Caco-2 (cell line): ENCODE measurements at regions not wholly inside any gene's neighbourhood (a gene's known extent, or its start where the extent isn't known, plus 50 kb on each side); places are given as distances from the start of the nearest gene placed in this dataset.
"Not testable (repeated sequence)": the region's sequence is repeated elsewhere in the genome, so short reads cannot be mapped to it uniquely, and the experiment has no call there.

Experiments used
- BruUV-seq: library from RNA; stranded (reverse); fragments of 400-500 nt; replicated peaks from 2 replicates; lab custom pipeline; 2021; lab: Mats Ljungman, UMichigan
- CTCF ChIA-PET: fragments of 300-600 bp; sonication (Branson Sonifier 250); formaldehyde crosslinking; loops from one replicate; lab custom pipeline; 2022; ENCODE audit warnings: antibody characterized with exemption; lab: Charles Lee
- POLR2A ChIA-PET: fragments of 300-600 bp; sonication (Branson Sonifier 250); formaldehyde crosslinking; loops from one replicate; lab custom pipeline; 2022; ENCODE audit warnings: antibody characterized with exemption; lab: Charles Lee
- DNase-seq, 2 experiments: peaks; one replicate each; pipeline versions ENCODE4 v3.0.0 to v3.0.0-alpha.2; 2020 to 2022
- H3K27me3 ChIP-seq: replicated peaks from 2 replicates; pipeline ENCODE4 v1.6.0; 2011; ENCODE audit warnings: low read length; ENCODE audit not compliant: control insufficient read depth, insufficient read depth
- H3K36me3 ChIP-seq: 2 replicates; pipeline ENCODE4 v1.5.1; 2011; ENCODE audit warnings: low read length; ENCODE audit not compliant: control insufficient read depth, insufficient read depth
- H3K4me1 ChIP-seq: fragments of 250-450 bp; sonication (Bioruptor Pico); 2 replicates; pipeline ENCODE4 v1.5.1; 2020; ENCODE audit warnings: mild to moderate bottlenecking
- H3K4me3 ChIP-seq: 2 replicates; pipeline ENCODE4 v1.5.1; 2011; ENCODE audit warnings: low read depth, mild to moderate bottlenecking, control low read depth, low read length
- H3K9me3 ChIP-seq: fragments of 250-450 bp; sonication (Bioruptor Pico); 2 replicates; pipeline ENCODE4 v1.5.1; 2020; ENCODE audit warnings: mild to moderate bottlenecking, moderate library complexity
- H3K27ac Mint-ChIP-seq: one replicate; pipeline ENCODE4 v1.8.0; 2022; ENCODE audit warnings: mixed read lengths; ENCODE audit not compliant: unreplicated experiment
- H3K27me3 Mint-ChIP-seq: one replicate; pipeline ENCODE4 v1.8.0; 2022; ENCODE audit warnings: mixed read lengths; ENCODE audit not compliant: insufficient read depth, unreplicated experiment
- H3K36me3 Mint-ChIP-seq: one replicate; pipeline ENCODE4 v1.8.0; 2022; ENCODE audit warnings: mild to moderate bottlenecking, mixed read lengths; ENCODE audit not compliant: insufficient read depth, unreplicated experiment
- H3K4me1 Mint-ChIP-seq: one replicate; pipeline ENCODE4 v1.8.0; 2022; ENCODE audit warnings: low read depth, mixed read lengths; ENCODE audit not compliant: unreplicated experiment
- H3K4me3 Mint-ChIP-seq: one replicate; pipeline ENCODE4 v1.8.0; 2022; ENCODE audit warnings: mild to moderate bottlenecking, moderate library complexity, mixed read lengths; ENCODE audit not compliant: unreplicated experiment
- H3K9me3 Mint-ChIP-seq: one replicate; pipeline ENCODE4 v1.8.0; 2022; ENCODE audit warnings: mixed read lengths; ENCODE audit not compliant: unreplicated experiment
- CTCF ChIP-seq, 2 experiments: fragments of 200-600 bp in 1 of 2; IDR thresholded peaks; 1 replicate in 1 of 2; 2 replicates in 1 of 2; pipeline versions ENCODE4 v1.5.1 to v1.8.0; 2011 to 2022; ENCODE audit warnings: antibody characterized with exemption in 1 of 2, control low read depth in 1 of 2, inconsistent platforms in 1 of 2, low read depth in 1 of 2, low read length in 1 of 2, mild to moderate bottlenecking in 1 of 2, moderate library complexity in 1 of 2; ENCODE audit not compliant: insufficient read depth in 1 of 2, severe bottlenecking in 1 of 2, unreplicated experiment in 1 of 2
- intact Hi-C: fragments of 100-400 bp; cut with micrococcal nuclease; formaldehyde crosslinking; loops from one replicate; pipeline ENCODE4 v1.10.0; 2022; ENCODE audit not compliant: unreplicated experiment

- Histone ChIP-seq H3K9me3 (no peaks in the 10 kb centered on the region; the same call in 1 of the 2 replicates), H3K27me3 (no peaks in the 10 kb centered on the region), H3K4me3 (no peak overlapping the region), H3K4me1 (no peaks in the 10 kb centered on the region; the same call in 1 of the 2 replicates), H3K36me3 (no peaks in the 10 kb centered on the region)
- Mint-ChIP-seq H3K9me3 (no peaks in the 10 kb centered on the region), H3K4me1 (no peaks in the 10 kb centered on the region), H3K27ac (no peak overlapping the region), H3K4me3 (no peak overlapping the region), H3K27me3 (no peaks in the 10 kb centered on the region), H3K36me3 (no peaks in the 10 kb centered on the region)
- no peak for DNase-seq
- no peak for TF ChIP-seq CTCF (IDR thresholded peaks at IDR 0.05; ENCODE audit: insufficient read depth in 1 of 2, low read depth in 1 of 2, low read length in 1 of 2, severe bottlenecking in 1 of 2, unreplicated experiment in 1 of 2)
- no TSS peak for BruUV-seq
- ChIA-PET CTCF (no interaction called here), POLR2A (no interaction called here)
- intact Hi-C loops = no loop called here
Observed at GRCh38 chr5:105168806-105169205, 1606.2 kb upstream of the NUDT12 start.

GRCh38 chr5:105167092-105167491, 1604.5 kb upstream of the NUDT12 start:
- ChIA-PET POLR2A (no interaction called here), CTCF (no interaction called here)
- BruUV-seq = no TSS peak
- Mint-ChIP-seq H3K4me3 (no peak overlapping the region), H3K27me3 (no peaks in the 10 kb centered on the region), H3K36me3 (no peaks in the 10 kb centered on the region), H3K9me3 (no peaks in the 10 kb centered on the region), H3K27ac (no peak overlapping the region), H3K4me1 (no peaks in the 10 kb centered on the region)
- peak in 1 of 2 experiments; percentile 16 for DNase-seq
- no peaks in the 10 kb centered on the region for H3K27me3 ChIP-seq
- no peaks in the 10 kb centered on the region for H3K36me3 ChIP-seq
- intact Hi-C loops = no loop called here
- no peaks in the 10 kb centered on the region; the same call in 1 of the 2 replicates for H3K4me1 ChIP-seq
- no peak overlapping the region for H3K4me3 ChIP-seq
- no peaks in the 10 kb centered on the region; the same call in 1 of the 2 replicates for H3K9me3 ChIP-seq
- no peak for TF ChIP-seq CTCF (IDR thresholded peaks at IDR 0.05; ENCODE audit: insufficient read depth in 1 of 2, low read depth in 1 of 2, low read length in 1 of 2, severe bottlenecking in 1 of 2, unreplicated experiment in 1 of 2)

GRCh38 chr5:105163547-105163946, 1601.0 kb upstream of the NUDT12 start:
- Mint-ChIP-seq H3K4me1 (no peaks in the 10 kb centered on the region), H3K9me3 (no peaks in the 10 kb centered on the region), H3K27ac (no peak overlapping the region), H3K27me3 (peaks cover 3% of the 10 kb centered on the region), H3K4me3 (no peak overlapping the region), H3K36me3 (no peaks in the 10 kb centered on the region)
- Histone ChIP-seq H3K27me3 (no peaks in the 10 kb centered on the region), H3K4me3 (no peak overlapping the region), H3K4me1 (no peaks in the 10 kb centered on the region; the same call in 1 of the 2 replicates), H3K9me3 (no peaks in the 10 kb centered on the region), H3K36me3 (no peaks in the 10 kb centered on the region)
- ChIA-PET CTCF (no interaction called here), POLR2A (no interaction called here)
- no peak for TF ChIP-seq CTCF (IDR thresholded peaks at IDR 0.05; ENCODE audit: insufficient read depth in 1 of 2, low read depth in 1 of 2, low read length in 1 of 2, severe bottlenecking in 1 of 2, unreplicated experiment in 1 of 2)
- no peak for DNase-seq
- intact Hi-C loops = no loop called here
- BruUV-seq = no TSS peak

- H3K36me3 ChIP-seq, DNase-seq, H3K27me3 ChIP-seq, H3K27me3 Mint-ChIP-seq, H3K4me3 Mint-ChIP-seq, H3K4me1 Mint-ChIP-seq, intact Hi-C loops, CTCF ChIA-PET, H3K36me3 Mint-ChIP-seq, H3K4me3 ChIP-seq, H3K9me3 Mint-ChIP-seq, H3K27ac Mint-ChIP-seq, H3K4me1 ChIP-seq, H3K9me3 ChIP-seq, BruUV-seq, POLR2A ChIA-PET: not testable (repeated sequence)
Observed at GRCh38 chr5:105162557-105162956, 1600.0 kb upstream of the NUDT12 start.
